ENCODE measurements at regions not wholly inside any gene's neighbourhood (a gene's known extent, or its start where the extent isn't known, plus 50 kb on each side); places are given as distances from the start of the nearest gene placed in this dataset.

DNA sequence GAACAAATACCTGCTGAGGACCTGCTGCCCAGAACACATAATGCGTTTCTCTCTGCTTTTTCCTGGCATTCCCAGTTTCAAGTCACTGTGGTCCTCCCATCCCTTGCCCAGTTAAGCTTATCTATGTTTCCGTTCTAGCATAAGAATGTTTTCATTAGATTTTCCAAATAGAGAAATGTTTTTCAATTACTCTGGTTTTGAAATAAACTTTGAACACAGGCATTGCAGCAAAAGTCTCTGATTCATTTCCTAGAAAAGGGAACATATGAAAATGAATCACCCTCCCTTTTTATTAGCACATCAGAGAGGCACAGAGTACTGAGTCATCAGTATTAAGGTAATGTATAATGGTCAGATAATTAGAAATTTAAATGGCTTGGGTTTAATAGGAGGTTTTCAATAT, 201.1 kb upstream of the TMEM260 start:
- POLR2A ChIA-PET: no interaction called here
- H3K27me3 ChIP-seq (ENCODE audit: control insufficient read depth in 1 of 2, insufficient read depth in 2 of 2, low read length in 2 of 2): no peaks in the 10 kb centered on the region
- H3K4me3 ChIP-seq (ENCODE audit: low read length): no peak overlapping the region
- TF ChIP-seq, protein P1, sequence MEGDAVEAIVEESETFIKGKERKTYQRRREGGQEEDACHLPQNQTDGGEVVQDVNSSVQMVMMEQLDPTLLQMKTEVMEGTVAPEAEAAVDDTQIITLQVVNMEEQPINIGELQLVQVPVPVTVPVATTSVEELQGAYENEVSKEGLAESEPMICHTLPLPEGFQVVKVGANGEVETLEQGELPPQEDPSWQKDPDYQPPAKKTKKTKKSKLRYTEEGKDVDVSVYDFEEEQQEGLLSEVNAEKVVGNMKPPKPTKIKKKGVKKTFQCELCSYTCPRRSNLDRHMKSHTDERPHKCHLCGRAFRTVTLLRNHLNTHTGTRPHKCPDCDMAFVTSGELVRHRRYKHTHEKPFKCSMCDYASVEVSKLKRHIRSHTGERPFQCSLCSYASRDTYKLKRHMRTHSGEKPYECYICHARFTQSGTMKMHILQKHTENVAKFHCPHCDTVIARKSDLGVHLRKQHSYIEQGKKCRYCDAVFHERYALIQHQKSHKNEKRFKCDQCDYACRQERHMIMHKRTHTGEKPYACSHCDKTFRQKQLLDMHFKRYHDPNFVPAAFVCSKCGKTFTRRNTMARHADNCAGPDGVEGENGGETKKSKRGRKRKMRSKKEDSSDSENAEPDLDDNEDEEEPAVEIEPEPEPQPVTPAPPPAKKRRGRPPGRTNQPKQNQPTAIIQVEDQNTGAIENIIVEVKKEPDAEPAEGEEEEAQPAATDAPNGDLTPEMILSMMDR (IDR thresholded peaks at IDR 0.05): no peak
- peak in 2 of 14 experiments; percentile 11 to 31 for DNase-seq
- no peaks in the 10 kb centered on the region for H3K4me1 ChIP-seq (ENCODE audit: insufficient read depth, low read length)
- CTCF ChIA-PET: no interaction called here
- Mint-ChIP-seq H3K4me3 (no peak overlapping the region), H3K36me3 (ENCODE audit: low read depth) (peaks cover 3% of the 10 kb centered on the region), H3K27ac (no peak overlapping the region), H3K4me1 (ENCODE audit: low read depth) (no peaks in the 10 kb centered on the region), H3K9me3 (no peaks in the 10 kb centered on the region), H3K27me3 (no peaks in the 10 kb centered on the region)
- intact Hi-C loops (cut with DNase I, micrococcal nuclease): no loop called here
- H3K27ac ChIP-seq (ENCODE audit: low read depth in 1 of 2, low read length in 2 of 2): no peak overlapping the region
- H3K36me3 ChIP-seq (ENCODE audit: insufficient read depth, low read length): no peaks in the 10 kb centered on the region
- no peaks in the 10 kb centered on the region for H3K9me3 ChIP-seq (ENCODE audit: control insufficient read depth in 1 of 2, insufficient read depth in 1 of 2, low read length in 2 of 2)
- no peak for ATAC-seq (ENCODE audit: poor library complexity)

DNA sequence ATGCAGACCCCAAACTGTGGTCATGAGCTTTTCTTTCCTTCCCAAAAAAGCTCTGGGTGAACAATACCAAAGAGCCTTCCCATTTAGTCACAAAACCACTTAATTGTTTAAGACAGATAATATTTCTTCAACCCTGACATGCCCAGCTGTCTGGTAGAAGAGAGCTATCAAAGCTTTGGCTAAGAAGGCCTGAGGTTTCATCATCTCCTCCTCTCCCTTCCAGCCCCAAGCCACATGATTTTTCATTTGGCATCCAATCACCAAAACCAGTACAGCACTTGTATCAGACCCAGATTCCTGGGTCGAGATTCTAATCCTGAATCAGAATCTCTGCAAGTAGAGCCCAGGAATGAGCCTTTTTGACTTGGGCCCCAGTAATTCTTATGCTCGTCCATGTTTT, 199.6 kb upstream of the TMEM260 start:
- ATAC-seq (ENCODE audit: poor library complexity) (no peak), DNase-seq (no peak)
- H3K27ac Mint-ChIP-seq: no peak overlapping the region
- H3K4me3 Mint-ChIP-seq: no peak overlapping the region
- CTCF ChIA-PET: no interaction called here
- H3K27me3 Mint-ChIP-seq: no peaks in the 10 kb centered on the region
- Histone ChIP-seq H3K4me1 (ENCODE audit: insufficient read depth, low read length) (no peaks in the 10 kb centered on the region), H3K4me3 (ENCODE audit: low read length) (no peak overlapping the region), H3K36me3 (ENCODE audit: insufficient read depth, low read length) (no peaks in the 10 kb centered on the region), H3K27me3 (ENCODE audit: control insufficient read depth in 1 of 2, insufficient read depth in 2 of 2, low read length in 2 of 2) (no peaks in the 10 kb centered on the region), H3K9me3 (ENCODE audit: control insufficient read depth in 1 of 2, insufficient read depth in 1 of 2, low read length in 2 of 2) (no peaks in the 10 kb centered on the region), H3K27ac (ENCODE audit: low read depth in 1 of 2, low read length in 2 of 2) (no peak overlapping the region)
- no peaks in the 10 kb centered on the region for H3K9me3 Mint-ChIP-seq
- TF ChIP-seq, protein P1 (IDR thresholded peaks at IDR 0.05): no peak
- no peaks in the 10 kb centered on the region for H3K36me3 Mint-ChIP-seq (ENCODE audit: low read depth)
- intact Hi-C loops (cut with DNase I, micrococcal nuclease): no loop called here
- no peaks in the 10 kb centered on the region for H3K4me1 Mint-ChIP-seq (ENCODE audit: low read depth)
- POLR2A ChIA-PET: no interaction called here

DNA sequence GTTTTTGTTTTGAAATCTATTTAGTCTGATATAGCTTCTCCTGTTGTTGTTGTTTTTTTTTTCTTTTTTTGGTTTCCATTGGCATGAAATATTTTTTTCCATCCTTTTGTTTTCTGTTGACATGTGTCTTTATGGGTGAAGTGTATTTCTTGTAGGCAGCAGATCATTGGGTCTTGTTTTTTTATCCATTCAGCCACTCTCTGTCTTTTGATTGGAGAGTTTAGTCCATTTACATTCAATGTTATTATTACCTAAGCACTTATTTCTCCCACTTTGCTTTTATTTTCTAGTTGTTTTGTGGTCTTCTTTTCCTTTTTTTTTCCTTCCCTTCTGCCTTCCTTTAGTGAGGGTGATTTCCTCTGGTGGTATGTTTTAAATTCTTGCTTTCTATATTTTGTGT, 193.6 kb upstream of the TMEM260 start:
- Mint-ChIP-seq H3K27ac (no peak overlapping the region), H3K4me3 (no peak overlapping the region), H3K4me1 (ENCODE audit: low read depth) (no peaks in the 10 kb centered on the region), H3K9me3 (peaks cover 5% of the 10 kb centered on the region), H3K27me3 (peaks cover 7% of the 10 kb centered on the region), H3K36me3 (ENCODE audit: low read depth) (peaks cover 7% of the 10 kb centered on the region)
- ATAC-seq (ENCODE audit: poor library complexity) (no peak), DNase-seq (no peak)
- no peak overlapping the region for H3K27ac ChIP-seq (ENCODE audit: low read depth in 1 of 2, low read length in 2 of 2)
- no peaks in the 10 kb centered on the region for H3K4me1 ChIP-seq (ENCODE audit: insufficient read depth, low read length)
- H3K27me3 ChIP-seq (ENCODE audit: control insufficient read depth in 1 of 2, insufficient read depth in 2 of 2, low read length in 2 of 2): no peaks in the 10 kb centered on the region
- TF ChIP-seq, protein P1 (IDR thresholded peaks at IDR 0.05): no peak
- H3K4me3 ChIP-seq (ENCODE audit: low read length): no peak overlapping the region
- peaks cover 3 to 8% of the 10 kb centered on the region in 2 experiments for H3K9me3 ChIP-seq (ENCODE audit: control insufficient read depth in 1 of 2, insufficient read depth in 1 of 2, low read length in 2 of 2)
- no peaks in the 10 kb centered on the region for H3K36me3 ChIP-seq (ENCODE audit: insufficient read depth, low read length)
- ChIA-PET POLR2A (no interaction called here), CTCF (no interaction called here)
- intact Hi-C loops (cut with DNase I, micrococcal nuclease): no loop called here

All from CD4-positive, alpha-beta T cell (primary cell).